ENCODE measurements at regions not wholly inside any gene's neighbourhood (a gene's known extent, or its start where the extent isn't known, plus 50 kb on each side); places are given as distances from the start of the nearest gene placed in this dataset.

- no peaks in the 10 kb centered on the region for H3K9me2 ChIP-seq
- no peak overlapping the region for H3K27ac ChIP-seq (ENCODE audit: low read depth in 2 of 2, low read length in 1 of 2)
- H3F3A ChIP-seq (replicated peaks; ENCODE audit: insufficient read depth): no peaks in the 10 kb centered on the region
- H4K20me1 ChIP-seq (ENCODE audit: insufficient read depth): no peaks in the 10 kb centered on the region
- no peak for TF ChIP-seq CTCF (IDR thresholded peaks at IDR 0.05)
- TF ChIP-seq USF1 (IDR thresholded peaks at IDR 0.05; ENCODE audit: borderline replicate concordance, low read depth): no peak
- TF ChIP-seq ELF1 (IDR thresholded peaks at IDR 0.05): no peak
- TF ChIP-seq REST (IDR thresholded peaks at IDR 0.05; ENCODE audit: low read depth, low read length): no peak
- TF ChIP-seq NRF1 (IDR thresholded peaks at IDR 0.05; ENCODE audit: low read depth, low read length): no peak
- no peak for TF ChIP-seq JUND (IDR thresholded peaks at IDR 0.05)
- peaks cover 0 to 6% of the 10 kb centered on the region in 2 experiments; a peak in 1 of 4 replicates for H3K4me1 ChIP-seq (ENCODE audit: control insufficient read depth in 1 of 2, insufficient read depth in 2 of 2, low read depth in 1 of 2, low read length in 1 of 2)
- H3K9ac ChIP-seq: no peak overlapping the region
- no peaks in the 10 kb centered on the region for H3K36me3 ChIP-seq (replicated peaks in 1 of 2; ENCODE audit: control insufficient read depth in 1 of 2, insufficient read depth in 2 of 2, low read length in 1 of 2)
- no peaks in the 10 kb centered on the region for H3K79me2 ChIP-seq (ENCODE audit: insufficient read depth)
- H3K27me3 ChIP-seq (ENCODE audit: insufficient read depth): no peaks in the 10 kb centered on the region
- POLR2A ChIA-PET: no interaction called here
- CTCF ChIA-PET: interaction anchor here (5.6 kb wide), 1 partner anchor 521 kb away, joined by 30 read pairs; no protein-coding TSS in a partner anchor
- H3K4me2 ChIP-seq: no peak overlapping the region
- DNase-seq: no peak
- no peak overlapping the region for H3K4me3 ChIP-seq (ENCODE audit: low read depth in 2 of 2, low read length in 1 of 2)
- WGBS (ENCODE audit: low lambda C conversion rate): 17% methylated on average over 3 of the region's 3 CpGs
- no peaks in the 10 kb centered on the region for H3K9me3 ChIP-seq
- H2AFZ ChIP-seq (ENCODE audit: low read depth): no peak overlapping the region
These were observed 362.7 kb downstream of the THBS2 start for GRCh38 chr6:168890981-168891365.

- Histone ChIP-seq H3K27ac (ENCODE audit: low read depth in 2 of 2, low read length in 1 of 2) (no peak overlapping the region), H3K4me2 (no peak overlapping the region), H4K20me1 (ENCODE audit: insufficient read depth) (no peaks in the 10 kb centered on the region), H3K4me3 (ENCODE audit: low read depth in 2 of 2, low read length in 1 of 2) (no peak overlapping the region), H2AFZ (ENCODE audit: low read depth) (no peak overlapping the region), H3K4me1 (ENCODE audit: control insufficient read depth in 1 of 2, insufficient read depth in 2 of 2, low read depth in 1 of 2, low read length in 1 of 2) (peaks cover 0 to 6% of the 10 kb centered on the region in 2 experiments; a peak in 1 of 4 replicates), H3K79me2 (ENCODE audit: insufficient read depth) (no peaks in the 10 kb centered on the region), H3K27me3 (ENCODE audit: insufficient read depth) (no peaks in the 10 kb centered on the region), H3K9ac (no peak overlapping the region), H3K36me3 (replicated peaks in 1 of 2; ENCODE audit: control insufficient read depth in 1 of 2, insufficient read depth in 2 of 2, low read length in 1 of 2) (no peaks in the 10 kb centered on the region), H3K9me3 (no peaks in the 10 kb centered on the region), H3K9me2 (no peaks in the 10 kb centered on the region), H3F3A (replicated peaks; ENCODE audit: insufficient read depth) (no peaks in the 10 kb centered on the region)
- POLR2A ChIA-PET: no interaction called here
- DNase-seq: no peak
- 56% methylated on average over 13 of the region's 26 CpGs for WGBS (ENCODE audit: low lambda C conversion rate)
- TF ChIP-seq RAD21 (IDR thresholded peaks at IDR 0.05; ENCODE audit: low read length) (no peak), RXRA (IDR thresholded peaks at IDR 0.05; ENCODE audit: borderline replicate concordance, low read depth) (no peak), EP300 (IDR thresholded peaks at IDR 0.05; ENCODE audit: borderline replicate concordance in 1 of 2, low read depth in 1 of 2, low read length in 1 of 2) (no peak)
- TF ChIP-seq, protein P1, sequence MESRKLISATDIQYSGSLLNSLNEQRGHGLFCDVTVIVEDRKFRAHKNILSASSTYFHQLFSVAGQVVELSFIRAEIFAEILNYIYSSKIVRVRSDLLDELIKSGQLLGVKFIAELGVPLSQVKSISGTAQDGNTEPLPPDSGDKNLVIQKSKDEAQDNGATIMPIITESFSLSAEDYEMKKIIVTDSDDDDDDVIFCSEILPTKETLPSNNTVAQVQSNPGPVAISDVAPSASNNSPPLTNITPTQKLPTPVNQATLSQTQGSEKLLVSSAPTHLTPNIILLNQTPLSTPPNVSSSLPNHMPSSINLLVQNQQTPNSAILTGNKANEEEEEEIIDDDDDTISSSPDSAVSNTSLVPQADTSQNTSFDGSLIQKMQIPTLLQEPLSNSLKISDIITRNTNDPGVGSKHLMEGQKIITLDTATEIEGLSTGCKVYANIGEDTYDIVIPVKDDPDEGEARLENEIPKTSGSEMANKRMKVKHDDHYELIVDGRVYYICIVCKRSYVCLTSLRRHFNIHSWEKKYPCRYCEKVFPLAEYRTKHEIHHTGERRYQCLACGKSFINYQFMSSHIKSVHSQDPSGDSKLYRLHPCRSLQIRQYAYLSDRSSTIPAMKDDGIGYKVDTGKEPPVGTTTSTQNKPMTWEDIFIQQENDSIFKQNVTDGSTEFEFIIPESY (IDR thresholded peaks at IDR 0.05; ENCODE audit: borderline replicate concordance, low read depth): no peak
- CTCF ChIA-PET: interaction anchor here (5.6 kb wide), 1 partner anchor 521 kb away, joined by 30 read pairs; no protein-coding TSS in a partner anchor
These were observed 363.2 kb downstream of the THBS2 start for GRCh38 chr6:168890306-168890980.
